HG03378 (cell line): ENCODE measurements at regions not wholly inside any gene's neighbourhood (a gene's known extent, or its start where the extent isn't known, plus 50 kb on each side); places are given as distances from the start of the nearest gene placed in this dataset.
"Not testable (repeated sequence)": the region's sequence is repeated elsewhere in the genome, so short reads cannot be mapped to it uniquely, and the experiment has no call there.

Experiments
- ATAC-seq: cut with Tn5 transposase; IDR thresholded peaks from one replicate; pipeline ENCODE4 v1.9.1; 2021; ENCODE audit warnings: mild to moderate bottlenecking, moderate library complexity; ENCODE audit not compliant: unreplicated experiment

GRCh38 chr21:22138297-22139016, 1140.2 kb downstream of the NCAM2 start:
- ATAC-seq, result no peak

GRCh38 chr21:22145545-22145944, 1147.3 kb downstream of the NCAM2 start:
- no peak for ATAC-seq

GRCh38 chr21:22154579-22155274, 1156.5 kb downstream of the NCAM2 start:
- no peak for ATAC-seq

- no peak for ATAC-seq
These were observed 1166.7 kb downstream of the NCAM2 start for GRCh38 chr21:22164912-22165311.

DNA sequence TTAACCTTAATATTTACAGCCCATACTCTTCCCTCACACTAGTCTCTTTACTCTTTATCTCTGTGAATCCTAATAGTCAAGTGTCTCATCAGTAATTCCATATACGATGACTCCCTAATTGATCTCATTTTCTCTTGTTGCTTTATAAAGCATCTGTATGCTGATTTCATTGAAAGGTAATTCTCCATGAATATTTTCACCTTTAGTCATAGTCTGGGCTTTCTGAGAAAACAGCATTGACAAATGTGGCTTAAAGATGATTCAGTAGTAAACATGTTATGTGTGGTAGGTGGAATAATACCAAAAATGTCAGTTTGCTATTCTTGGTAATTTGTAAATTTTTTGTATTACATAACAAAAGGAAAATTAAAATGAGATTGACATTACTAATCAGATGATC, 1176.5 kb downstream of the NCAM2 start:
- ATAC-seq, result no peak

- ATAC-seq, result no peak
These were observed 1191.1 kb downstream of the NCAM2 start for GRCh38 chr21:22189278-22189677.

DNA sequence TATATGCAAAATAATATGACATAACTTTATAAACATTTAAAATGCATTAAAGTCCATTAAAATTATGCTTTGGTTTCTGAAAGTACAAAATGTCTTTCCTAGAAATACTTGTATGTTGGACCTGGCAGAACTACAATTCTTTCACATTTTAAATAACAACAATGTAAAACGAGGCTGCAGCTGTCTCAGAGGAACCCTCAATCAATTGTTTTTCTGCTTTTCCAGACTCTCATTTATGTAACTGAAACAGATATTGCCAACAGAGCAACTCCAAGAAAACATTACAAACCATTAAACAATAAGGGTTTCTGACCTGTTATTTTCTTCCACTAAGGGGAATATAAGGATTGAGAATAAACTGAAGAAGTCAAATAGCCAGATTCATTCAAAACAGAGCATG, 1193.4 kb downstream of the NCAM2 start:
- no peak for ATAC-seq

DNA sequence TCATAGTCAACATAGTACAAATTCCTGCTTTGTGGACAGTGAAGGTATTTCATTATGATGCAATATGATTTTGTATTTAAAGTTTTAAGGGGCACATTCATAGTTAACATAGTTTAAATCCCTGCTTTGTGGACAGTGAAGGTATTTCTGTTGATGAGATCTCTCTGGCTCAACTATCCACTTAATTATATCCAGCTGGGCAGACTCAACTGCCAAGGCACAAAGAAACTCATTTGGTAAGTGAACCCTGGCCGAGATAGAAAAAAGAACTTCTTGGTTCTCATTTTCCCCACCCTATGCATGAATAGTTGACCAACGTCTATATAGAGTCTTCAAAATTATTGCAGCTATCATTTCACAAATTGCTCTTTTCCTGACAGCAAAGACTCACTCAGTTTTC, 1194.6 kb downstream of the NCAM2 start:
- no peak for ATAC-seq

DNA sequence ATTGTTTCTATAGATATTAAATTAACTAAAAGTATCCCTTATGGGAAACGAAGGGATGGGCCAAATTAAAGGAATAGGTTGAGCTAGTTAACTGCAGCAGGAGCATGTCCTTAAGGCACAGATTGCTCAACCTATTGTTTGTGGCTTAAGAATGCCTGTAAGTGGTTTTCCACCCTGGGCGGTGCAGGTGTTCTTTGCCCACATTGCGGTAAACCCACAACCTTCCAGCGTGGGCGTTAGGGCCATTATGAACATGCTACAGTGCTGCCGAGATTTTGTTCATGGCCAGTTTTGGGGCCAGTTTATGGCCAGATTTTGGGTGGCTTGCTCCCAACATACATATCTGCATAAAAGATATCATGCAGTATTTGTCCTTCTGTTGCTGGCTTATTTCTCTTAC, 1196.8 kb downstream of the NCAM2 start:
- ATAC-seq, result not testable (repeated sequence)

GRCh38 chr21:22200378-22201092, 1202.3 kb downstream of the NCAM2 start:
- ATAC-seq, result no peak

DNA sequence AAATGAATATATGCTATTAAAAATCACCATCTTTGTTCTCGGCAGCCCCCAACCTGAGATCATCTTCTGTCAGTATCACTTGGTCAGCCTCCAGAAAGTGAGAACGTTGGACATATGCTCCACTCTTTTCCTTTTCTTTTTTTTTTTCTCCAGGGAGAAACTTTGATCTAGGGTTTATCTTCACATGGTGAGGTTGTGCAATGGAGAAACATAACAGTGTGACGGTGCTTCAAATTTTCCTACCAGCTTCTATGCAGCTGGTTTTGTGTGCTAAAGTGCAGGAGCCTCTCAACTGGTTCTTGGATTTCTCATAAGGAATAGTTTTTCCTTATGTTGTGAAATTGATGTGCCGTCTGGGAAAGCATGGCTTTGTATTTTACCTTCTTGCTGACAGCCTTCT, 1202.9 kb downstream of the NCAM2 start:
- ATAC-seq, result no peak

GRCh38 chr21:22201669-22202068, 1203.5 kb downstream of the NCAM2 start:
- no peak for ATAC-seq

GRCh38 chr21:22209304-22209700, 1211.1 kb downstream of the NCAM2 start:
- ATAC-seq, result no peak

GRCh38 chr21:22211943-22212342, 1213.7 kb downstream of the NCAM2 start:
- ATAC-seq, result no peak

DNA sequence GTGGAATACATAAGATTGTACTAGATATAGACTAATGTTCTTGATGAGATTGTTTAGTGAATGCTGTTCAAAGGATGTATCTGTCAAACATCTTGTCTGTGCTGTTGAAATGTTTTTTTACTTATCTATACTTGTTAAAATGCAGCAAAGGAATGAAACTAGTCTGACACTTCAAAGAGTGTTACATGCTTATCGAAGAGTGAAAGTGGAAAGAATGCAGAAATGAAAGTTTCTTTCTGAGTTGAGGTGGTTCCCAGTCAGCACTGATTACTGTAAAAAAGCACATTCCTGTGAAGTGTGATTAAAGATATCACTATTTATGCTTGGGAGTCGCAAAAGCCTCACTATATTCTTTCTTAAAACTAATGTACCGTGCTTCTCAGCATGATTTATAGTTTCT, 1225.2 kb downstream of the NCAM2 start:
- peak; percentile 87 for ATAC-seq

DNA sequence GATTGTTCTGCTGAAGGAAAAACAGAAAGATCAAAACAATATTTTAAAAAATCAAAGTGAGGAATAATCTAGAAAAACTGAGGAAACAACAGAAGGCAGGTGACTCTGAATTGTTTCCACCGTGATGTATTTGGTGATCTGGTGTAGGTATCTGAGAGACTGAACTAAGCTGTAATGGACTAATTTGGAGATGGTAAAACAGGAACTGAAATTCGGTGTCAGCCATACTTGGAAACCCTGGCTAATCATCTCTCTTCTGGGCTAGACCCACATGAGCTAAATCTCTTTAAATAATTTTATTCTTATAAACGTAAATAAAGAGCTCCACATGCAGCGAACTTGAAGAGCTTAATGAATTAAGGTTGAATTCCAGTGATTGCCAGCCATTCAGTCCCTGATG, 1226.1 kb downstream of the NCAM2 start:
- ATAC-seq, result peak; percentile 75

- ATAC-seq, result no peak
These were observed 1227.1 kb downstream of the NCAM2 start for GRCh38 chr21:22225299-22225698.

DNA sequence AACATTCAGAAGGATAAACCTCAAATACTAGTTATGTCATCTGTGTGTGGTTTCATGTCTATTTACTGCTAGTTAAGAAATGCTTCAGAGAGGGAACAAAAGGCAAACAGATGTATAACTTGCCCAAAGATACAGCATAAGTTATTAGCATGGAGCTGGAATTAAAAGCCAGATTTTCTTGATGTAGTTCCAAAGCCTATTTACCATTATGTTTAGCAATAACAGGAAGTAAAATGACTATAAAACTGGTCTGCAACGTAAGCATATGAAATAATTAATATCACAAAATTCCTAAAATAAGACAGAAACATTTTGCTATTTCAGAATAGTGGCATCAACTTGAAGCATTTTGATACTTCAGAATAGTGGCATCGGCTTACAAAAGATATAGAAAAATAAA, 1232.8 kb downstream of the NCAM2 start:
- no peak for ATAC-seq

- ATAC-seq, result no peak
These were observed 1237.8 kb downstream of the NCAM2 start for GRCh38 chr21:22235866-22236590.

- no peak for ATAC-seq
These were observed 1246.3 kb downstream of the NCAM2 start for GRCh38 chr21:22244516-22244915.

DNA sequence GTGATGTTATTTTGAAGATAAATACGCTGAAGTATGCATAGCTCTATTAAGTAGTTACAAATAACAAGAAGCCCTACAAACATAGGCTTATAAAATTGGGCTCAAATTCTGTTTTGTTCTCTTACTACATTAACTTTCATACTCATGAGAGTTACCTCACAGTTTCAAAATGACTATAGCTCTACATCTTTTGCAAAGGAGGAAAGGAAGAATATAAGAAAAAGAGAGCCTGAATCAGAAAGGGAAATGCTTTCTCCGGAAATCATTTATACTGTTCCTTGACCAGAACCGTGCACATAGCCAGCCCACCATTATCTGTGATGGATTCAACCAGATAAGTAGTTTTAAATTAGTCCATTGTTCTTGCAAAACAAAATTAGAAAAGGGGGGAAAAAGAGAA, 1252.1 kb downstream of the NCAM2 start:
- ATAC-seq, result no peak
